Smooth muscle cell (in vitro differentiated cells): ENCODE measurements at regions not wholly inside any gene's neighbourhood (a gene's known extent, or its start where the extent isn't known, plus 50 kb on each side); places are given as distances from the start of the nearest gene placed in this dataset.

Source experiments
- DNase-seq: peaks from one replicate; lab custom pipeline; 2025; ENCODE audit not compliant: unreplicated experiment; lab: John Stamatoyannopoulos, UW
- H2AFZ ChIP-seq: fragments of 200-600 bp; sonication (generic); 2 replicates; pipeline ENCODE4 v1.6.0; 2016; ENCODE audit warnings: antibody characterized with exemption, low read depth, mild to moderate bottlenecking
- H3F3A ChIP-seq: fragments of 200-600 bp; sonication (generic); 2 replicates; pipeline ENCODE4 v1.6.0; 2017; ENCODE audit warnings: antibody characterized with exemption, low read depth
- H3K27ac ChIP-seq: fragments of 200-600 bp; sonication (generic); 2 replicates; pipeline ENCODE4 v1.5.1; 2016; ENCODE audit warnings: low read depth, mild to moderate bottlenecking
- H3K27me3 ChIP-seq: fragments of 200-600 bp; sonication (generic); 2 replicates; pipeline ENCODE4 v1.6.1; 2016; ENCODE audit warnings: low read depth, mild to moderate bottlenecking
- H3K36me3 ChIP-seq: fragments of 200-600 bp; sonication (generic); 2 replicates; pipeline ENCODE4 v1.5.1; 2016; ENCODE audit warnings: low read depth
- H3K4me1 ChIP-seq: fragments of 200-600 bp; sonication (generic); 2 replicates; pipeline ENCODE4 v1.5.1; 2016; ENCODE audit warnings: low read depth
- H3K4me2 ChIP-seq: fragments of 200-600 bp; sonication (generic); 2 replicates; pipeline ENCODE4 v1.6.0; 2016; ENCODE audit warnings: mild to moderate bottlenecking
- H3K4me3 ChIP-seq: fragments of 200-600 bp; sonication (generic); 2 replicates; pipeline ENCODE4 v1.5.1; 2016; ENCODE audit warnings: mild to moderate bottlenecking
- H3K79me2 ChIP-seq: fragments of 200-600 bp; sonication (generic); 2 replicates; pipeline ENCODE4 v1.6.0; 2016; ENCODE audit warnings: low read depth, mild to moderate bottlenecking
- H3K9ac ChIP-seq: fragments of 200-600 bp; sonication (generic); 2 replicates; pipeline ENCODE4 v1.6.0; 2016; ENCODE audit warnings: low read depth
- H3K9me3 ChIP-seq: fragments of 200-600 bp; sonication (generic); replicated peaks from 2 replicates; pipeline ENCODE4 v1.5.1; 2016; ENCODE audit warnings: low read depth
- H4K20me1 ChIP-seq: fragments of 200-600 bp; sonication (generic); 2 replicates; pipeline ENCODE4 v1.6.0; 2016; ENCODE audit warnings: low read depth
- WGBS: methylation state at CpG from one replicate; pipeline ENCODE4 v1.1.7; 2016; ENCODE audit warnings: low lambda C conversion rate; 5-methylcytosine and 5-hydroxymethylcytosine counted together
- TF ChIP-seq, protein P1 (sequence below): fragments of 200-600 bp; sonication (generic); IDR thresholded peaks from 2 replicates; pipeline ENCODE4 v1.5.1; 2017; ENCODE audit warnings: borderline replicate concordance, mild to moderate bottlenecking, antibody characterized with exemption; ENCODE audit not compliant: insufficient read depth, poor library complexity, severe bottlenecking

DNA sequence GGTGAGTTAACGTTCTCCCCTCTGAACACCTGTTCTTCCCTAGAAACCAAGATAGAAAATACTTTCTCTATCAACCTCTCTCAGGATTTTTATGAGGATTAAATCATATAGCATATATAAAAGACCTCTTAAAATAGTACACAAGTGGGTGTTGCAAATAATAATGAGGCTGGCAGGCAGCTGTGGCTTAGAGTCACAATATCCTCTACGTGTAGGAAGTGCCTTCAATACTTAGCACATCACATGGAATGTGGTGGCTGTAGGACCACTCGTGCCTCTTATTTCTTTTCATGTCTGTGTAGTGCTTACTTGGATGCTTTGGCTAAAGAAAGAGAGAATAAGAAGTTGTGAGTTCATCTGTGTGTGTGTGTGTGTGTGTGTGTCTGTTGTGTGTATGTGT lies 96.3 kb downstream of the PRLHR start:
- no peaks in the 10 kb centered on the region for H3K27me3 ChIP-seq
- H3K27ac ChIP-seq: no peak overlapping the region
- H3K79me2 ChIP-seq: no peaks in the 10 kb centered on the region
- no peak overlapping the region for H3K4me2 ChIP-seq
- H3K9me3 ChIP-seq: no peaks in the 10 kb centered on the region
- no peaks in the 10 kb centered on the region for H3K4me1 ChIP-seq
- no peak overlapping the region for H3K9ac ChIP-seq
- DNase-seq: no peak
- TF ChIP-seq, protein P1, sequence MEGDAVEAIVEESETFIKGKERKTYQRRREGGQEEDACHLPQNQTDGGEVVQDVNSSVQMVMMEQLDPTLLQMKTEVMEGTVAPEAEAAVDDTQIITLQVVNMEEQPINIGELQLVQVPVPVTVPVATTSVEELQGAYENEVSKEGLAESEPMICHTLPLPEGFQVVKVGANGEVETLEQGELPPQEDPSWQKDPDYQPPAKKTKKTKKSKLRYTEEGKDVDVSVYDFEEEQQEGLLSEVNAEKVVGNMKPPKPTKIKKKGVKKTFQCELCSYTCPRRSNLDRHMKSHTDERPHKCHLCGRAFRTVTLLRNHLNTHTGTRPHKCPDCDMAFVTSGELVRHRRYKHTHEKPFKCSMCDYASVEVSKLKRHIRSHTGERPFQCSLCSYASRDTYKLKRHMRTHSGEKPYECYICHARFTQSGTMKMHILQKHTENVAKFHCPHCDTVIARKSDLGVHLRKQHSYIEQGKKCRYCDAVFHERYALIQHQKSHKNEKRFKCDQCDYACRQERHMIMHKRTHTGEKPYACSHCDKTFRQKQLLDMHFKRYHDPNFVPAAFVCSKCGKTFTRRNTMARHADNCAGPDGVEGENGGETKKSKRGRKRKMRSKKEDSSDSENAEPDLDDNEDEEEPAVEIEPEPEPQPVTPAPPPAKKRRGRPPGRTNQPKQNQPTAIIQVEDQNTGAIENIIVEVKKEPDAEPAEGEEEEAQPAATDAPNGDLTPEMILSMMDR: no peak
- H3K36me3 ChIP-seq: no peaks in the 10 kb centered on the region
- 86% methylated on average over 3 of the region's 3 CpGs for WGBS
- H3K4me3 ChIP-seq: no peak overlapping the region
- H3F3A ChIP-seq: no peaks in the 10 kb centered on the region
- H2AFZ ChIP-seq: no peak overlapping the region
- H4K20me1 ChIP-seq: no peaks in the 10 kb centered on the region

DNA sequence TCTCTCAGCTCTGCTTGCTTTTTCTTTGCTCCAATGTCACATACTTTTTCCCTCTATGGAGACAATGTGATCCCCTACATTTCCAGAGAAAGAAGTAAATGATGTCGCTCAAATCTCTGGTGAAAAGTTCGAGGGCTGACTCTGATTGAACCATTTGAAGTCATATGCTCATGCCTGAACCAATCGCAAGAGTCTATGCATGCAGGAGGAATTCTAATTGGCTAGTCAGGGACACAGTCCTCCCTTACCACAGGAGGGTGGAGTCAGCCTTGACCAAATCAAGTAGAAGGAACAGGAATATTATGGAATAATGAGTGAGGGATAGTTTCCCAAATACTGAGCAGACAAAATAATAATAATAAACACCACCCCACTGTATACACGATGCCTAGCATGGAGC lies 96.8 kb downstream of the PRLHR start:
- no peaks in the 10 kb centered on the region for H3K4me1 ChIP-seq
- H3K9ac ChIP-seq: no peak overlapping the region
- no peaks in the 10 kb centered on the region for H3K9me3 ChIP-seq
- WGBS: 91% methylated on average over 4 of the region's 4 CpGs
- no peak for DNase-seq
- no peaks in the 10 kb centered on the region for H3K36me3 ChIP-seq
- H4K20me1 ChIP-seq: no peaks in the 10 kb centered on the region
- H3K79me2 ChIP-seq: no peaks in the 10 kb centered on the region
- no peak overlapping the region for H3K4me3 ChIP-seq
- H3K4me2 ChIP-seq: no peak overlapping the region
- TF ChIP-seq, protein P1: no peak
- no peak overlapping the region for H2AFZ ChIP-seq
- H3K27ac ChIP-seq: no peak overlapping the region
- H3F3A ChIP-seq: no peaks in the 10 kb centered on the region
- H3K27me3 ChIP-seq: no peaks in the 10 kb centered on the region

DNA sequence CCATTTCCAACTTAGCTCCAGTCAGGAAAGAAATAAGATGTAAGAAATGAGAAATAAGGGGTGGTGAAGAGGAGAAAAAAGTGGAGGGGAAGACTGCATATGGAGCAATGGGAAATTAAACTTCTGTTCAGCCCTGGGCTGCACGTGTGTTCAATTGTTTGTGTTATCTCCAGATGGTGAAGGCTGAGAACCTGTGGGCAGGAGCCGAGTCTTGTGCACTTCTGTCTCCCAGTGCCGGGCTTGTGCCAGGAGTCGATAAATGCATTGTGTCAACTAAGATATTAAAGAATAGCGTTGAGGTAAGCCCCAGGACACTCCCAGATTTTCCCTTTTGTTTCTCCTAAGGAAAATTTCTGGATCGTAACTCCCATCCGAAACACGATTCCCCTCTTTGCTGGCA lies 98.2 kb downstream of the PRLHR start:
- Histone ChIP-seq H3K27me3 (no peaks in the 10 kb centered on the region), H3K79me2 (no peaks in the 10 kb centered on the region), H4K20me1 (no peaks in the 10 kb centered on the region), H3F3A (no peaks in the 10 kb centered on the region), H3K36me3 (no peaks in the 10 kb centered on the region), H3K4me1 (no peaks in the 10 kb centered on the region), H3K4me2 (no peak overlapping the region), H3K9me3 (no peaks in the 10 kb centered on the region), H3K27ac (no peak overlapping the region), H3K4me3 (no peak overlapping the region), H2AFZ (no peak overlapping the region), H3K9ac (no peak overlapping the region)
- DNase-seq: no peak
- TF ChIP-seq, protein P1: no peak
- 92% methylated on average over 8 of the region's 8 CpGs for WGBS

DNA sequence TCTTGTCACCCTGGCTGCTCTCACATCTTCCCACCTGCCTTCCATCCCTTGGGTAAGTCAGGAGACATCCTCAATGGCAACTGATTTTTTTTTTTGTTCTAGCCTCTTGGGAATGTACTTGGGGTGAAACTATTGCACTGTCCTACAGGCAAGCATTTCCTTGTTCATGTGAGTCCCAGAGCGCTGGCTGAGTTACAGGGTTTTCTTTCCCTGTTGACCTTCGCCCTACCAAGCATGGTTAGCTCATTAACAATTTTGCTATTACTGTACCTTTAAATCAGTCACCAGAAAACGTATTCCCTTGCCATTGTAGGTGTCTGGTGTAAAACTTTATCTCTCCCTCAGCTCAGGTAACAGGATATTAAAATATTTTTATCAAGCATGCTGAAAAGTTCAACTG lies 98.9 kb downstream of the PRLHR start:
- no peak overlapping the region for H3K9ac ChIP-seq
- H3K4me1 ChIP-seq: no peaks in the 10 kb centered on the region
- WGBS: 82% methylated on average over 3 of the region's 3 CpGs
- H3K36me3 ChIP-seq: no peaks in the 10 kb centered on the region
- H3K4me3 ChIP-seq: no peak overlapping the region
- no peaks in the 10 kb centered on the region for H3K79me2 ChIP-seq
- H3K4me2 ChIP-seq: no peak overlapping the region
- no peaks in the 10 kb centered on the region for H4K20me1 ChIP-seq
- DNase-seq: no peak
- H3F3A ChIP-seq: no peaks in the 10 kb centered on the region
- no peaks in the 10 kb centered on the region for H3K27me3 ChIP-seq
- no peak overlapping the region for H2AFZ ChIP-seq
- no peak overlapping the region for H3K27ac ChIP-seq
- H3K9me3 ChIP-seq: no peaks in the 10 kb centered on the region
- TF ChIP-seq, protein P1: no peak
